ENCODE measurements at regions not wholly inside any gene's neighbourhood (a gene's known extent, or its start where the extent isn't known, plus 50 kb on each side); places are given as distances from the start of the nearest gene placed in this dataset.

GRCh38 chr3:147471741-147472140, 62.6 kb downstream of the ZIC1 start:
- no peak for TF ChIP-seq TCF12 (IDR thresholded peaks at IDR 0.05; ENCODE audit: low read depth, low read length)
- TF ChIP-seq EZH2 (IDR thresholded peaks at IDR 0.05; ENCODE audit: borderline replicate concordance, control insufficient read depth, low read depth, low read length), result no peak
- TF ChIP-seq JUNB (IDR thresholded peaks at IDR 0.05), result no peak
- no peak for TF ChIP-seq CBFB (IDR thresholded peaks at IDR 0.05; ENCODE audit: low read depth)
- TF ChIP-seq NFYA (IDR thresholded peaks at IDR 0.05; ENCODE audit: borderline replicate concordance, low read depth, low read length), result no peak
- TF ChIP-seq ZNF24 (IDR thresholded peaks at IDR 0.05), result no peak
- TF ChIP-seq GABPA (IDR thresholded peaks at IDR 0.05; ENCODE audit: low read depth), result no peak
- TF ChIP-seq CEBPB (IDR thresholded peaks at IDR 0.05; ENCODE audit: borderline replicate concordance in 1 of 2, low read depth in 2 of 2, low read length in 2 of 2), result no peak
- TF ChIP-seq CTCF (IDR thresholded peaks at IDR 0.05 in 2 of 3, conservative IDR thresholded peaks at IDR 0.05 in 1 of 3; ENCODE audit: control insufficient read depth in 2 of 3, extremely low read depth in 1 of 3, insufficient read depth in 1 of 3, low read depth in 3 of 3, low read length in 3 of 3), result no peak
- TF ChIP-seq, protein P1, sequence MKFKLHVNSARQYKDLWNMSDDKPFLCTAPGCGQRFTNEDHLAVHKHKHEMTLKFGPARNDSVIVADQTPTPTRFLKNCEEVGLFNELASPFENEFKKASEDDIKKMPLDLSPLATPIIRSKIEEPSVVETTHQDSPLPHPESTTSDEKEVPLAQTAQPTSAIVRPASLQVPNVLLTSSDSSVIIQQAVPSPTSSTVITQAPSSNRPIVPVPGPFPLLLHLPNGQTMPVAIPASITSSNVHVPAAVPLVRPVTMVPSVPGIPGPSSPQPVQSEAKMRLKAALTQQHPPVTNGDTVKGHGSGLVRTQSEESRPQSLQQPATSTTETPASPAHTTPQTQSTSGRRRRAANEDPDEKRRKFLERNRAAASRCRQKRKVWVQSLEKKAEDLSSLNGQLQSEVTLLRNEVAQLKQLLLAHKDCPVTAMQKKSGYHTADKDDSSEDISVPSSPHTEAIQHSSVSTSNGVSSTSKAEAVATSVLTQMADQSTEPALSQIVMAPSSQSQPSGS (IDR thresholded peaks at IDR 0.05; ENCODE audit: low read length), result no peak
- no peak for TF ChIP-seq CHD4 (IDR thresholded peaks at IDR 0.05)
- no peak for TF ChIP-seq CHD1 (IDR thresholded peaks at IDR 0.05; ENCODE audit: low read depth, low read length)
- no peak for TF ChIP-seq FOXM1 (IDR thresholded peaks at IDR 0.05; ENCODE audit: low read depth, low read length)
- TF ChIP-seq NBN (IDR thresholded peaks at IDR 0.05), result no peak
